Smooth muscle cell (in vitro differentiated cells): ENCODE measurements at regions not wholly inside any gene's neighbourhood (a gene's known extent, or its start where the extent isn't known, plus 50 kb on each side); places are given as distances from the start of the nearest gene placed in this dataset.

Experiments used
- DNase-seq: peaks from one replicate; lab custom pipeline; 2025; ENCODE audit not compliant: unreplicated experiment; lab: John Stamatoyannopoulos, UW
- H2AFZ ChIP-seq: fragments of 200-600 bp; sonication (generic); 2 replicates; pipeline ENCODE4 v1.6.0; 2016; ENCODE audit warnings: antibody characterized with exemption, low read depth, mild to moderate bottlenecking
- H3F3A ChIP-seq: fragments of 200-600 bp; sonication (generic); 2 replicates; pipeline ENCODE4 v1.6.0; 2017; ENCODE audit warnings: antibody characterized with exemption, low read depth
- H3K27ac ChIP-seq: fragments of 200-600 bp; sonication (generic); 2 replicates; pipeline ENCODE4 v1.5.1; 2016; ENCODE audit warnings: low read depth, mild to moderate bottlenecking
- H3K27me3 ChIP-seq: fragments of 200-600 bp; sonication (generic); 2 replicates; pipeline ENCODE4 v1.6.1; 2016; ENCODE audit warnings: low read depth, mild to moderate bottlenecking
- H3K36me3 ChIP-seq: fragments of 200-600 bp; sonication (generic); 2 replicates; pipeline ENCODE4 v1.5.1; 2016; ENCODE audit warnings: low read depth
- H3K4me1 ChIP-seq: fragments of 200-600 bp; sonication (generic); 2 replicates; pipeline ENCODE4 v1.5.1; 2016; ENCODE audit warnings: low read depth
- H3K4me2 ChIP-seq: fragments of 200-600 bp; sonication (generic); 2 replicates; pipeline ENCODE4 v1.6.0; 2016; ENCODE audit warnings: mild to moderate bottlenecking
- H3K4me3 ChIP-seq: fragments of 200-600 bp; sonication (generic); 2 replicates; pipeline ENCODE4 v1.5.1; 2016; ENCODE audit warnings: mild to moderate bottlenecking
- H3K79me2 ChIP-seq: fragments of 200-600 bp; sonication (generic); 2 replicates; pipeline ENCODE4 v1.6.0; 2016; ENCODE audit warnings: low read depth, mild to moderate bottlenecking
- H3K9ac ChIP-seq: fragments of 200-600 bp; sonication (generic); 2 replicates; pipeline ENCODE4 v1.6.0; 2016; ENCODE audit warnings: low read depth
- H3K9me3 ChIP-seq: fragments of 200-600 bp; sonication (generic); replicated peaks from 2 replicates; pipeline ENCODE4 v1.5.1; 2016; ENCODE audit warnings: low read depth
- H4K20me1 ChIP-seq: fragments of 200-600 bp; sonication (generic); 2 replicates; pipeline ENCODE4 v1.6.0; 2016; ENCODE audit warnings: low read depth
- CTCF ChIP-seq: fragments of 200-600 bp; sonication (generic); IDR thresholded peaks from 2 replicates; pipeline ENCODE4 v1.5.1; 2017; ENCODE audit warnings: borderline replicate concordance, mild to moderate bottlenecking, antibody characterized with exemption; ENCODE audit not compliant: insufficient read depth, poor library complexity, severe bottlenecking
- WGBS: methylation state at CpG from one replicate; pipeline ENCODE4 v1.1.7; 2016; ENCODE audit warnings: low lambda C conversion rate; 5-methylcytosine and 5-hydroxymethylcytosine counted together

GRCh38 chr2:150417278-150417677 lies 70.2 kb downstream of the RND3 start:
- Histone ChIP-seq H3K9me3 (no peaks in the 10 kb centered on the region), H3K9ac (no peak overlapping the region), H3F3A (no peaks in the 10 kb centered on the region), H3K36me3 (no peaks in the 10 kb centered on the region), H3K4me2 (no peak overlapping the region), H3K79me2 (no peaks in the 10 kb centered on the region), H4K20me1 (no peaks in the 10 kb centered on the region), H3K27ac (no peak overlapping the region), H3K4me3 (no peak overlapping the region), H3K4me1 (no peaks in the 10 kb centered on the region), H3K27me3 (no peaks in the 10 kb centered on the region), H2AFZ (no peak overlapping the region)
- no peak for DNase-seq
- no peak for TF ChIP-seq CTCF
- WGBS: 81% methylated on average over 3 of the region's 3 CpGs

- no peak for TF ChIP-seq CTCF
- no peak overlapping the region for H3K9ac ChIP-seq
- no peak overlapping the region for H3K4me2 ChIP-seq
These were observed 72.4 kb downstream of the RND3 start for GRCh38 chr2:150415022-150415421.

GRCh38 chr2:150413910-150414309 lies 73.6 kb downstream of the RND3 start:
- DNase-seq: no peak
- H3K9me3 ChIP-seq: no peaks in the 10 kb centered on the region
- 90% methylated on average over 2 of the region's 2 CpGs for WGBS

More at GRCh38 chr2:150415022-150415421, 72.4 kb downstream of the RND3 start:
- no peaks in the 10 kb centered on the region for H3K9me3 ChIP-seq
- no peak overlapping the region for H3K4me3 ChIP-seq
- no peaks in the 10 kb centered on the region for H3K27me3 ChIP-seq
- no peaks in the 10 kb centered on the region for H4K20me1 ChIP-seq
- no peaks in the 10 kb centered on the region for H3K36me3 ChIP-seq
- H3K4me1 ChIP-seq: peaks cover 7% of the 10 kb centered on the region
- no peak overlapping the region for H2AFZ ChIP-seq
- no peaks in the 10 kb centered on the region for H3K79me2 ChIP-seq
- H3K27ac ChIP-seq: no peak overlapping the region
- no peak for DNase-seq
- H3F3A ChIP-seq: no peaks in the 10 kb centered on the region

More at GRCh38 chr2:150413910-150414309, 73.6 kb downstream of the RND3 start:
- H3K4me1 ChIP-seq: peaks cover 7% of the 10 kb centered on the region
- H3K9ac ChIP-seq: no peak overlapping the region
- no peak overlapping the region for H2AFZ ChIP-seq
- TF ChIP-seq CTCF: no peak
- H4K20me1 ChIP-seq: no peaks in the 10 kb centered on the region
- no peaks in the 10 kb centered on the region for H3K36me3 ChIP-seq
- no peak overlapping the region for H3K4me3 ChIP-seq
- no peak overlapping the region for H3K4me2 ChIP-seq
- H3K27me3 ChIP-seq: no peaks in the 10 kb centered on the region
- H3F3A ChIP-seq: no peaks in the 10 kb centered on the region
- no peak overlapping the region for H3K27ac ChIP-seq
- no peaks in the 10 kb centered on the region for H3K79me2 ChIP-seq
